ENCODE measurements at regions not wholly inside any gene's neighbourhood (a gene's known extent, or its start where the extent isn't known, plus 50 kb on each side); places are given as distances from the start of the nearest gene placed in this dataset.

DNA sequence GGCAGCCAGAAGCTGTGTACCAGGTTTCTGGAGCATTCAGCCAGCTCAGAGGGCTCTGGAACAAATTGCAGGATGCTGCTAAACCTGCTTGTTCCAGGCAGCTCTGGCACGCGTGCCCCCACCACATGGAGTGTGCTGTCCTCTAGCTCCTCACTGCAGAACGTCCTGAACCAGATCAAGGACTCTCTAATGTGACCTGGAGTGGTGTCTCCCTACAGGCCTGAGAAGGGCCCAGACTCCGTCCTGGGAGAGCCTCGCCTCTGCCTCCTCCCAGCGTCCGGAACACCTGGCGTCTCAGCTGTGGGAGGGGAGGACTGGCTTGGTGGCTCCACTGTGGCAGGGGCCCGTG is 115.6 kb upstream of the GPC1 start:
- no peaks in the 10 kb centered on the region for H3K4me1 Mint-ChIP-seq (ENCODE audit: low read depth)
- peaks cover 3% of the 10 kb centered on the region for H3K27me3 Mint-ChIP-seq
- H3K9me3 Mint-ChIP-seq, result no peaks in the 10 kb centered on the region
- no peaks in the 10 kb centered on the region for H3K36me3 Mint-ChIP-seq (ENCODE audit: low read depth)
- no peak overlapping the region for H3K27ac Mint-ChIP-seq
- ChIA-PET POLR2A (no interaction called here), CTCF (no interaction called here)
- DNase-seq (no peak), ATAC-seq (no peak)
- TF ChIP-seq CTCF (IDR thresholded peaks at IDR 0.05), result no peak
- no peak overlapping the region for H3K4me3 Mint-ChIP-seq
- intact Hi-C loops (cut with micrococcal nuclease), result no loop called here

DNA sequence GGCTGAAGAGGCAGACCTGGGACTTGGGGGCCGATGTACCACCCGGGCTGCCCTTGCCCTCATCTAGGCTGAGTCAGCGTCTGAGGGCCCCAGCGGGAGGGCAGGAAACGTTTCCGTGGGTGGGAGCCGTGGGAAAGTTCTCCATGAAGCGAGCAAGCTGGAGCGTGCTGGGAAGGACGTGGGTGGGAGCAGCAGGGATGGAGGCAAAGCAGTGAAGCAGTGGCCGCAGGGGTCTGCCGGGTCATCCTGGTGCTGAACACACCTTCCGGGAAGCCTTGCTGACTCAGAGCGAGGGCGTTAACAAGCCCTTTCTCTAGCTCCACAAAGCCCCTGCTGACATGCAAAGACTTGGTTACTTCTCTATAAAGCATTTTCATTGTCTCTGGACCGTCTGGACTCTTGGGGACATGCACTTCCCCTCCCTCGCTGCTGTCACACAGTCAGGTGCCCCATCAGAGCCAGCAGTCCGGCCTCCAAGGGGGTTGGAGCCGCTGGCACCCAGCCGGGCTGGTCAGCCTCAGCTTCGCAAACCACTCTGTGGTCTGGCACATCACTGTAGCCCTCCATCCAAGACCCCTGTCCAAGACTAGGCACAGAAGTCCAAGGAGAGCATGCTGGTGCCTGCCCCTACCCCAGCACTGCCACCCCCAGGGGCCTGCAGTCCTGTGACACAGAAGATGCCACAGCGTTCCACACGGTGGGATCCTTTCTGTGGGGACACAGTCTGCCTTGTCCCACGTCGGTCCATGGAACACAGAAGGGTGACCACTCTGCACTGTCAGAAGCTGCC is 115.1 kb upstream of the GPC1 start:
- ATAC-seq (no peak), DNase-seq (no peak)
- H3K27ac Mint-ChIP-seq, result no peak overlapping the region
- ChIA-PET POLR2A (interaction anchor here (0.5 kb wide), 1 partner anchor 343 kb away, joined by 3 read pairs; no protein-coding TSS in a partner anchor), CTCF (no interaction called here)
- TF ChIP-seq CTCF (IDR thresholded peaks at IDR 0.05), result no peak
- no peaks in the 10 kb centered on the region for H3K36me3 Mint-ChIP-seq (ENCODE audit: low read depth)
- intact Hi-C loops (cut with micrococcal nuclease), result no loop called here
- H3K27me3 Mint-ChIP-seq, result peaks cover 3% of the 10 kb centered on the region
- no peaks in the 10 kb centered on the region for H3K9me3 Mint-ChIP-seq
- H3K4me1 Mint-ChIP-seq (ENCODE audit: low read depth), result no peaks in the 10 kb centered on the region
- no peak overlapping the region for H3K4me3 Mint-ChIP-seq

GRCh38 chr2:240322231-240322955 is 113.1 kb upstream of the GPC1 start:
- ATAC-seq (no peak), DNase-seq (no peak)
- Mint-ChIP-seq H3K4me3 (no peak overlapping the region), H3K4me1 (ENCODE audit: low read depth) (no peaks in the 10 kb centered on the region), H3K9me3 (no peaks in the 10 kb centered on the region), H3K36me3 (ENCODE audit: low read depth) (no peaks in the 10 kb centered on the region), H3K27me3 (peaks cover 2% of the 10 kb centered on the region), H3K27ac (no peak overlapping the region)
- CTCF ChIA-PET, result no interaction called here
- POLR2A ChIA-PET, result no interaction called here
- no peak for TF ChIP-seq CTCF (IDR thresholded peaks at IDR 0.05)
- intact Hi-C loops (cut with micrococcal nuclease), result no loop called here

GRCh38 chr2:240322991-240323390 is 112.5 kb upstream of the GPC1 start:
- no peak for ATAC-seq
- ChIA-PET CTCF (no interaction called here), POLR2A (no interaction called here)
- TF ChIP-seq CTCF (IDR thresholded peaks at IDR 0.05), result no peak
- Mint-ChIP-seq H3K27ac (no peak overlapping the region), H3K4me1 (ENCODE audit: low read depth) (no peaks in the 10 kb centered on the region), H3K36me3 (ENCODE audit: low read depth) (no peaks in the 10 kb centered on the region), H3K4me3 (no peak overlapping the region), H3K9me3 (no peaks in the 10 kb centered on the region), H3K27me3 (no peaks in the 10 kb centered on the region)
- no peak for DNase-seq
- intact Hi-C loops (cut with micrococcal nuclease), result no loop called here

GRCh38 chr2:240323601-240324291 is 111.7 kb upstream of the GPC1 start:
- H3K4me1 Mint-ChIP-seq (ENCODE audit: low read depth), result no peaks in the 10 kb centered on the region
- no peaks in the 10 kb centered on the region for H3K27me3 Mint-ChIP-seq
- ATAC-seq, result no peak
- no peaks in the 10 kb centered on the region for H3K36me3 Mint-ChIP-seq (ENCODE audit: low read depth)
- POLR2A ChIA-PET, result no interaction called here
- TF ChIP-seq CTCF (IDR thresholded peaks at IDR 0.05), result no peak
- DNase-seq, result no peak
- H3K27ac Mint-ChIP-seq, result no peak overlapping the region
- intact Hi-C loops (cut with micrococcal nuclease), result no loop called here
- no peaks in the 10 kb centered on the region for H3K9me3 Mint-ChIP-seq
- CTCF ChIA-PET, result interaction anchor here (0.7 kb wide), 1 partner anchor 11 kb away, joined by 3 read pairs; no protein-coding TSS in a partner anchor
- no peak overlapping the region for H3K4me3 Mint-ChIP-seq

Data from activated CD8-positive, alpha-beta T cell treated with anti-CD3 and anti-CD28 coated beads for 36 hours (primary cell).